Mucosa of stomach (tissue), 1 donor: ENCODE measurements at regions not wholly inside any gene's neighbourhood (a gene's known extent, or its start where the extent isn't known, plus 50 kb on each side); places are given as distances from the start of the nearest gene placed in this dataset.

Experiments used
- H3K27me3 ChIP-seq: one replicate; pipeline ENCODE4 v1.7.0; 2013; ENCODE audit warnings: mild to moderate bottlenecking, low read length; ENCODE audit not compliant: control insufficient read depth, insufficient read depth
- H3K36me3 ChIP-seq: one replicate; pipeline ENCODE4 v1.7.0; 2013; ENCODE audit warnings: low read length; ENCODE audit not compliant: control insufficient read depth, insufficient read depth
- H3K4me1 ChIP-seq: one replicate; pipeline ENCODE4 v1.7.0; 2013; ENCODE audit warnings: mild to moderate bottlenecking, low read length; ENCODE audit not compliant: control insufficient read depth, insufficient read depth
- H3K4me3 ChIP-seq: one replicate; pipeline ENCODE4 v1.7.0; 2013; ENCODE audit warnings: low read length
- H3K9ac ChIP-seq: one replicate; pipeline ENCODE4 v1.7.0; 2013; ENCODE audit warnings: mild to moderate bottlenecking, low read length, moderate library complexity
- H3K9me3 ChIP-seq: one replicate; pipeline ENCODE4 v1.7.0; 2013; ENCODE audit warnings: mild to moderate bottlenecking, low read length, moderate library complexity; ENCODE audit not compliant: control insufficient read depth
- donor health status: Pancreatic carcinoma.

DNA sequence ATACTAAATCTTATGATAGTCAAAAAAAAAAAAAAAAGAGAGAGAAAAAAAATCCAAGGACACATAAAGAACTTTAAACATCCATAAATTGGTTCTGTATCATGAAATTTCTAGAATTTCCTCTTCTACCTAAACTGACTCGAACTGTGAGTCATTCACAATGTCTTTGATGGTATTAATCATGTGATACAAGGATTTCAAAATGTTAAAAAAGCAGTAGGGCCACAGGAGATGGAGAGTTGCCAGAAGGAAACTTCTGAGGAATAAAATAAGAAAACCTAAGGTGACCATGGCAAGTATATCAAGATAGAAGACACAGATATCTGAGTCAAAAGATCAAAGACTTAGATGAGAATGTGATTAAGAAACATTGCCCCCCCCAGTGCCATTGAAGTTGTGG, 1320.9 kb upstream of the FLRT2 start:
- no peaks in the 10 kb centered on the region for H3K27me3 ChIP-seq

GRCh38 chr14:84217066-84217465, 1312.9 kb upstream of the FLRT2 start:
- no peaks in the 10 kb centered on the region for H3K4me1 ChIP-seq

More for the DNA sequence above, 1320.9 kb upstream of the FLRT2 start:
- Histone ChIP-seq H3K4me3 (no peak overlapping the region), H3K9ac (no peak overlapping the region), H3K4me1 (no peaks in the 10 kb centered on the region), H3K36me3 (no peaks in the 10 kb centered on the region), H3K9me3 (no peaks in the 10 kb centered on the region)

GRCh38 chr14:84225268-84225667, 1304.7 kb upstream of the FLRT2 start:
- Histone ChIP-seq H3K9me3 (no peaks in the 10 kb centered on the region), H3K4me3 (no peak overlapping the region), H3K36me3 (no peaks in the 10 kb centered on the region), H3K9ac (no peak overlapping the region), H3K27me3 (no peaks in the 10 kb centered on the region), H3K4me1 (no peaks in the 10 kb centered on the region)

More at GRCh38 chr14:84217066-84217465, 1312.9 kb upstream of the FLRT2 start:
- no peaks in the 10 kb centered on the region for H3K27me3 ChIP-seq
- H3K9ac ChIP-seq: no peak overlapping the region
- H3K36me3 ChIP-seq: no peaks in the 10 kb centered on the region
- H3K4me3 ChIP-seq: no peak overlapping the region
- no peaks in the 10 kb centered on the region for H3K9me3 ChIP-seq

- no peaks in the 10 kb centered on the region for H3K4me1 ChIP-seq
- no peaks in the 10 kb centered on the region for H3K9me3 ChIP-seq
- H3K9ac ChIP-seq: no peak overlapping the region
- H3K36me3 ChIP-seq: no peaks in the 10 kb centered on the region
- no peak overlapping the region for H3K4me3 ChIP-seq
- no peaks in the 10 kb centered on the region for H3K27me3 ChIP-seq
These were observed 1301.2 kb upstream of the FLRT2 start for GRCh38 chr14:84228702-84229101.

- Histone ChIP-seq H3K36me3 (no peaks in the 10 kb centered on the region), H3K9me3 (no peaks in the 10 kb centered on the region), H3K4me1 (no peaks in the 10 kb centered on the region), H3K27me3 (no peaks in the 10 kb centered on the region), H3K9ac (no peak overlapping the region), H3K4me3 (no peak overlapping the region)
These were observed 1295.7 kb upstream of the FLRT2 start for GRCh38 chr14:84234281-84234680.

DNA sequence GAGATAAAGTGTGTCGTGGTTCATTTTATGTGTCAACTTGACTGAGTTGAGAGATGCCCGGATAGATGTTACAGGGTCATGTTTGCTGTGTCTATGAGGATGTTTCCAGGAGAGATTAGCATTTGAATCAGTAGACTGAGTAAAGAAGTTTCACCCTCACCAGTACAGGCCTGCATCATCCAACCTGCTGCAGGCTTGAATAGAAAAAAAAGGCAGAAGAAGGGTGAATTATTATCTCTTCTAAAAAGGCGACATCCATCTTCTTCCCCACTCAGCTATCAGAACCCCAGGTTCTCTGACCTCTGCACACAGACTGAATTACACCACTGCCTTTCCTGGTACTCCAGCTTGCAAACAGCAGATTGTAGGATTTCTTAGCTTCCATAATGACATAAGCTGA, 1293.7 kb upstream of the FLRT2 start:
- Histone ChIP-seq H3K36me3 (no peaks in the 10 kb centered on the region), H3K9me3 (no peaks in the 10 kb centered on the region), H3K4me1 (no peaks in the 10 kb centered on the region), H3K9ac (no peak overlapping the region), H3K4me3 (no peak overlapping the region), H3K27me3 (no peaks in the 10 kb centered on the region)

DNA sequence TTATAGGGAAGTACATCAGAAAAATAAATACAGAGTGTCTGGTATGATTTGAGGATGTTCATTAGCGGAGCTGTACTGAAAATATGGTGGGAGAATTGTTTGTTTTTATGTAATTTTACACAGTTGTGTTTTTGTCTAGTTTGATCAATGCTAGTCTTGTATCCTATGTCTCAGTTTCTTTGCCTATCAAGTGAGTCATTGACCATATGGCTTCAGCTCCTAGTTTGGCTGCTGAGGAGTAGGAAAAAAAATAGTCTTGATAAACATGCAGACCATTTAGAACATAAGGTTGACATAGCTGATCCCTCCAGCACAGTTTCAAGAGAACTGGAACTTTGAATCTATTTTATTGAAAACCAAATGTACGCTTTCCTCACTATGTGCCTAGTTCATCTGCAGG, 1292.1 kb upstream of the FLRT2 start:
- Histone ChIP-seq H3K36me3 (no peaks in the 10 kb centered on the region), H3K4me1 (no peaks in the 10 kb centered on the region), H3K9me3 (no peaks in the 10 kb centered on the region), H3K27me3 (no peaks in the 10 kb centered on the region), H3K9ac (no peak overlapping the region), H3K4me3 (no peak overlapping the region)

GRCh38 chr14:84247693-84248092, 1282.3 kb upstream of the FLRT2 start:
- H3K4me1 ChIP-seq: peaks cover 4% of the 10 kb centered on the region
- no peaks in the 10 kb centered on the region for H3K36me3 ChIP-seq
- no peaks in the 10 kb centered on the region for H3K9me3 ChIP-seq
- H3K4me3 ChIP-seq: no peak overlapping the region
- no peaks in the 10 kb centered on the region for H3K27me3 ChIP-seq
- H3K9ac ChIP-seq: no peak overlapping the region

DNA sequence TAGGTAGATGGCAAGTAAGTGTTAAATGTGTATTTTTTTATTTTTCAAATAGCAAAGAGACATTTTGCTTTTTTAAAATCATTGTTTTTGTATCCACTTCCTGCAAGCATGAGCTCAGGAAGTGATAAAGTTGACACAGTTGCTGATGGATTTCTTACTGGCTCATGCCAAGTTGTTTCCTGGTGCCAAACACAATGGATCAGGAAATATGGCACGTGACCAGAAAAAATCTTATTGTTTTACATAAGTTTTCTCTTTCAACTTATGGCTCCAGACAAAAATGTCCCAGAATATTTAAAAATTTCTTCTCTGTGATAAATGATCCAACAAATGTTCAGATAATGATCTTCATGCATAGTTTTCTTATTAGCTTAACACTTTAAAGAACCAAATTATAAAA, 1279.1 kb upstream of the FLRT2 start:
- H3K4me1 ChIP-seq: peaks cover 4% of the 10 kb centered on the region
- H3K4me3 ChIP-seq: no peak overlapping the region
- H3K36me3 ChIP-seq: no peaks in the 10 kb centered on the region
- H3K9me3 ChIP-seq: no peaks in the 10 kb centered on the region
- no peak overlapping the region for H3K9ac ChIP-seq
- no peaks in the 10 kb centered on the region for H3K27me3 ChIP-seq

DNA sequence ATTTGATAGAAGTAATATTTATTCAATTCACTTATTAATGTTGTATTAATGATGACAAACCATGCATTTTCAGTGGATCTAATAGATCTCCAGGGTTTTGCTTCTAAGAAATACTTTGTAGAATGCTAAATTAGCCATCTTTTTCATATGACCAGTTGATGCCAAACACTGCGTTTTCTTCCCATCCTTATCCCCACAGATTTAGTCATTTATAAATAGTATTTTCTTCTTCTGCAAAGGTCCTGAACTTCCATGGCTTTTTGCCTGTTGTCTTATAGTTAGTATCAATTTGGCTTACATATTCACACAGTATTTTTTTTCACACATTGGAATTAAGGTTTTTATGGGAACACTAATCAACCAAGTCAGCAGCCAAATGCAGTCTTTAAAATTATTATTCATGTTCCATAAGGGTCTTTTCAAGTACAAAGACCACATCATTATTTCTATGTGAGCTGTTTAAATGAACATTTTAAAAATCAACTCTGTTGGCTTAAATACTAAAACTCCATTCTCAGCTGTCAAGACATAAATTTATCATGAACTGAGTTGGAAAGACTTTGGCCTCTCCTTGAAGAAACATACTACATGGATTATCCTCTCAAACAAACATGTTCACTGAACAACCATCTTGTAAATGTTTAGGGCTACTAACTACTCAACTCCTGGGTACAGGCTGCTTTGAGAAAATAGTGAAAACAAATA, 1278.4 kb upstream of the FLRT2 start:
- peaks cover 4% of the 10 kb centered on the region for H3K4me1 ChIP-seq
- H3K9me3 ChIP-seq: no peaks in the 10 kb centered on the region
- H3K36me3 ChIP-seq: no peaks in the 10 kb centered on the region
- no peak overlapping the region for H3K4me3 ChIP-seq
- H3K27me3 ChIP-seq: no peaks in the 10 kb centered on the region
- H3K9ac ChIP-seq: no peak overlapping the region

DNA sequence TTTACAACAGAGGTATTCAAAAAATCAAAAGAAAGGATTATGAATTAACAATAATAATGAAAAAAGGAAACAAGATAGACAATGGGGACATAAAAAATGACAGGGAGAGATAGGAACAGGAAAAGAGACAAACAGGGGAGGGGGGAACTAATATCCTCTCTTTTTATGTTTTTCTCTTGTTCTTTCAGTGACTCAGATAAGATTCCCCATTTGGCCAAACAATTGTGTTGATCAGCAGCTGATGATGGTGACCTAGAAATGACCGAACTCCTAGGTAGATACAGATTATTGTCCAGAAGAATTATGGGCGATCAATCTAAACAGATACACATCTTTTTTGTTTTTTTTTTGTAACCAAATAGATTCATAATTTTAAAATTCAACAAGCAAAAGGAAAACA, 1277.2 kb upstream of the FLRT2 start:
- no peaks in the 10 kb centered on the region for H3K9me3 ChIP-seq
- H3K4me3 ChIP-seq: no peak overlapping the region
- H3K36me3 ChIP-seq: no peaks in the 10 kb centered on the region
- no peak overlapping the region for H3K9ac ChIP-seq
- H3K4me1 ChIP-seq: peaks cover 4% of the 10 kb centered on the region
- H3K27me3 ChIP-seq: no peaks in the 10 kb centered on the region

DNA sequence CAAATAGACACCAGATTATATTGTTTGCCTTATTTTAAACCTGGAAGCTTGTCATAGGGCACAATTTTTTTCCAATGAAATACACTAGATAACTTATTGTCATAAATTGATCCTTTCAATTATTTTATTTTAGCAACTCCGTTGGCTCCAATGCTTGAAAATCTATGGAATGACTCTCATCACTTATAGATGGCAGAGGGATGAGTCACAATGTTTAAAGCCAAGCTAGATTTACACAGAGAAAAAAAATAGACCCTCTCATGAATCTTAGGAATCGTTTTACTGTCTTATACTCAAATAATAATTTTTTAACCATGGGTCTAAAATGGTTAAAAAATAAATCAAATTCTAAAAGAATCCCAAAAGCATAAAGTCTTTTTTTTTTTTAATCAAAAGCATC, 1276.6 kb upstream of the FLRT2 start:
- H3K9ac ChIP-seq: no peak overlapping the region
- H3K4me3 ChIP-seq: no peak overlapping the region
- no peaks in the 10 kb centered on the region for H3K9me3 ChIP-seq
- no peaks in the 10 kb centered on the region for H3K36me3 ChIP-seq
- H3K4me1 ChIP-seq: peaks cover 4% of the 10 kb centered on the region
- no peaks in the 10 kb centered on the region for H3K27me3 ChIP-seq

DNA sequence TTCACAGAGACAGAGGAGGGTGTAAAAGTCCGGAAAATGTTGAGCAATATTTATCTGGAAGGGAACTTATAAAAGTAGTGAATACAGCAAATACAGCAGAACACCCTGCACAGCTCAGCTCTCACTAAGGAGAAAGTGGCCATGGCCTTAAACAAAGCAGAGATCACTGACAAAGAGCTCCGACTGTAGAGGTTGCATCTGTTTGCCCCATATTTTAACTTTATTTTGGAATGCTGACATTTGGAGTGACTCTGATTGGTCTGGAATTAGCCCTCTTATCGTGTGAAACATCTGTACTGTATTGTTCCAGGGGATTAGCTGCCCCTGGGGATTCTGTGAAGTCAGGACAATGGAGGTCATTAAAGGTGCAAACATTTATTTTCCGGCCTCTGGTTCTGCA, 1275.7 kb upstream of the FLRT2 start:
- no peak overlapping the region for H3K4me3 ChIP-seq
- no peak overlapping the region for H3K9ac ChIP-seq
- no peaks in the 10 kb centered on the region for H3K9me3 ChIP-seq
- H3K4me1 ChIP-seq: peaks cover 4% of the 10 kb centered on the region
- H3K27me3 ChIP-seq: no peaks in the 10 kb centered on the region
- H3K36me3 ChIP-seq: no peaks in the 10 kb centered on the region
